Large intestine (tissue), 3 donors: ENCODE measurements at regions not wholly inside any gene's neighbourhood (a gene's known extent, or its start where the extent isn't known, plus 50 kb on each side); places are given as distances from the start of the nearest gene placed in this dataset.

Experiments used
- DNase-seq, 2 donors: peaks; one replicate each; pipeline versions ENCODE4 v3.0.0 to v3.0.0-alpha.2; 2013
- H3K27ac ChIP-seq: one replicate; pipeline ENCODE4 v1.5.1; 2013; ENCODE audit warnings: low read length
- H3K27me3 ChIP-seq: 2 replicates; pipeline ENCODE4 v1.6.1; 2013; ENCODE audit warnings: low read length; ENCODE audit not compliant: control insufficient read depth, insufficient read depth
- H3K36me3 ChIP-seq: 2 replicates; pipeline ENCODE4 v1.6.1; 2013; ENCODE audit warnings: low read length; ENCODE audit not compliant: control insufficient read depth, insufficient read depth
- H3K4me1 ChIP-seq: one replicate; pipeline ENCODE4 v1.6.1; 2013; ENCODE audit warnings: low read length; ENCODE audit not compliant: control insufficient read depth, insufficient read depth
- H3K4me3 ChIP-seq: one replicate; pipeline ENCODE4 v1.5.1; 2013; ENCODE audit warnings: low read length
- H3K9me3 ChIP-seq: one replicate; pipeline ENCODE4 v1.6.1; 2013; ENCODE audit warnings: mild to moderate bottlenecking, low read depth, low read length, moderate library complexity; ENCODE audit not compliant: control insufficient read depth
- WGBS: methylation state at CpG from one replicate; pipeline ENCODE4 v1.1.5; 2013; ENCODE audit warnings: low lambda C conversion rate; ENCODE audit not compliant: insufficient coverage; 5-methylcytosine and 5-hydroxymethylcytosine counted together

- Histone ChIP-seq H3K4me3 (no peak overlapping the region), H3K9me3 (no peaks in the 10 kb centered on the region), H3K27me3 (no peaks in the 10 kb centered on the region), H3K27ac (no peak overlapping the region), H3K4me1 (no peaks in the 10 kb centered on the region), H3K36me3 (no peaks in the 10 kb centered on the region)
- no peak for DNase-seq
- WGBS = 58% methylated on average over 4 of the region's 6 CpGs
Measured at GRCh38 chr16:5706211-5706610, 608.6 kb upstream of the EEF2KMT start.

GRCh38 chr16:5704271-5704670 lies 606.7 kb upstream of the EEF2KMT start:
- no peak for DNase-seq
- Histone ChIP-seq H3K4me3 (no peak overlapping the region), H3K27ac (no peak overlapping the region), H3K36me3 (no peaks in the 10 kb centered on the region), H3K4me1 (no peaks in the 10 kb centered on the region), H3K9me3 (no peaks in the 10 kb centered on the region), H3K27me3 (no peaks in the 10 kb centered on the region)
- no CpG with 5 or more reads among the region's 4 CpGs for WGBS

GRCh38 chr16:5693426-5693825 lies 595.8 kb upstream of the EEF2KMT start:
- Histone ChIP-seq H3K9me3 (no peaks in the 10 kb centered on the region), H3K27me3 (no peaks in the 10 kb centered on the region), H3K4me1 (no peaks in the 10 kb centered on the region), H3K36me3 (no peaks in the 10 kb centered on the region), H3K27ac (no peak overlapping the region), H3K4me3 (no peak overlapping the region)
- 83% methylated on average over 1 of the region's 3 CpGs for WGBS
- DNase-seq = no peak

- WGBS = no CpG with 5 or more reads among the region's 3 CpGs
- no peaks in the 10 kb centered on the region for H3K4me1 ChIP-seq
- H3K27me3 ChIP-seq = no peaks in the 10 kb centered on the region
- no peaks in the 10 kb centered on the region for H3K9me3 ChIP-seq
- no peak overlapping the region for H3K27ac ChIP-seq
- DNase-seq = no peak
- H3K4me3 ChIP-seq = no peak overlapping the region
- no peaks in the 10 kb centered on the region for H3K36me3 ChIP-seq
Measured at GRCh38 chr16:5681966-5682365, 584.4 kb upstream of the EEF2KMT start.

- no peak for DNase-seq
- no peaks in the 10 kb centered on the region for H3K4me1 ChIP-seq
- no peaks in the 10 kb centered on the region for H3K9me3 ChIP-seq
- H3K27me3 ChIP-seq = no peaks in the 10 kb centered on the region
- no peak overlapping the region for H3K27ac ChIP-seq
- 20% methylated on average over 1 of the region's 7 CpGs for WGBS
- no peak overlapping the region for H3K4me3 ChIP-seq
- no peaks in the 10 kb centered on the region for H3K36me3 ChIP-seq
Measured at GRCh38 chr16:5678371-5678770, 580.8 kb upstream of the EEF2KMT start.

- no peak for DNase-seq
- 60% methylated on average over 1 of the region's 2 CpGs for WGBS
- H3K9me3 ChIP-seq = no peaks in the 10 kb centered on the region
Measured at GRCh38 chr16:5671421-5671820, 573.8 kb upstream of the EEF2KMT start.

GRCh38 chr16:5670198-5670597 lies 572.6 kb upstream of the EEF2KMT start:
- H3K27me3 ChIP-seq = no peaks in the 10 kb centered on the region
- no peaks in the 10 kb centered on the region for H3K4me1 ChIP-seq
- DNase-seq = no peak
- no CpG with 5 or more reads among the region's 2 CpGs for WGBS
- H3K36me3 ChIP-seq = no peaks in the 10 kb centered on the region
- H3K27ac ChIP-seq = no peak overlapping the region
- H3K9me3 ChIP-seq = no peaks in the 10 kb centered on the region
- no peak overlapping the region for H3K4me3 ChIP-seq

More at GRCh38 chr16:5671421-5671820, 573.8 kb upstream of the EEF2KMT start:
- H3K4me1 ChIP-seq = no peaks in the 10 kb centered on the region
- H3K4me3 ChIP-seq = no peak overlapping the region
- no peaks in the 10 kb centered on the region for H3K36me3 ChIP-seq
- H3K27ac ChIP-seq = no peak overlapping the region
- no peaks in the 10 kb centered on the region for H3K27me3 ChIP-seq

- WGBS = no CpG with 5 or more reads among the region's 2 CpGs
- H3K4me3 ChIP-seq = no peak overlapping the region
Measured at GRCh38 chr16:5668553-5668952, 571.0 kb upstream of the EEF2KMT start.

GRCh38 chr16:5665834-5666233 lies 568.2 kb upstream of the EEF2KMT start:
- no peak for DNase-seq
- WGBS = no CpG with 5 or more reads among the region's 11 CpGs

More at GRCh38 chr16:5668553-5668952, 571.0 kb upstream of the EEF2KMT start:
- no peaks in the 10 kb centered on the region for H3K36me3 ChIP-seq
- H3K27ac ChIP-seq = no peak overlapping the region
- no peaks in the 10 kb centered on the region for H3K27me3 ChIP-seq
- H3K9me3 ChIP-seq = no peaks in the 10 kb centered on the region
- H3K4me1 ChIP-seq = no peaks in the 10 kb centered on the region
- no peak for DNase-seq

GRCh38 chr16:5653789-5654188 lies 556.2 kb upstream of the EEF2KMT start:
- 60% methylated on average over 1 of the region's 11 CpGs for WGBS

More at GRCh38 chr16:5665834-5666233, 568.2 kb upstream of the EEF2KMT start:
- no peak overlapping the region for H3K27ac ChIP-seq
- no peak overlapping the region for H3K4me3 ChIP-seq
- no peaks in the 10 kb centered on the region for H3K27me3 ChIP-seq
- H3K36me3 ChIP-seq = no peaks in the 10 kb centered on the region
- no peaks in the 10 kb centered on the region for H3K9me3 ChIP-seq
- H3K4me1 ChIP-seq = no peaks in the 10 kb centered on the region

GRCh38 chr16:5653041-5653440 lies 555.4 kb upstream of the EEF2KMT start:
- no peak for DNase-seq
- no peaks in the 10 kb centered on the region for H3K4me1 ChIP-seq
- no peak overlapping the region for H3K4me3 ChIP-seq
- WGBS = 83% methylated on average over 5 of the region's 10 CpGs
- H3K9me3 ChIP-seq = no peaks in the 10 kb centered on the region
- H3K27ac ChIP-seq = no peak overlapping the region
- no peaks in the 10 kb centered on the region for H3K36me3 ChIP-seq
- no peaks in the 10 kb centered on the region for H3K27me3 ChIP-seq

More at GRCh38 chr16:5653789-5654188, 556.2 kb upstream of the EEF2KMT start:
- Histone ChIP-seq H3K27me3 (no peaks in the 10 kb centered on the region), H3K4me1 (no peaks in the 10 kb centered on the region), H3K36me3 (no peaks in the 10 kb centered on the region), H3K9me3 (no peaks in the 10 kb centered on the region), H3K4me3 (no peak overlapping the region), H3K27ac (no peak overlapping the region)
- no peak for DNase-seq
